A673 (cell line): ENCODE measurements at regions not wholly inside any gene's neighbourhood (a gene's known extent, or its start where the extent isn't known, plus 50 kb on each side); places are given as distances from the start of the nearest gene placed in this dataset.

Experiments
- BruUV-seq: library from RNA; stranded (reverse); fragments of 400-500 nt; replicated peaks from 2 replicates; lab custom pipeline; 2021; lab: Mats Ljungman, UMichigan
- CTCF ChIA-PET: fragments of 300-600 bp; sonication (Branson Sonifier 250); formaldehyde crosslinking; loops from one replicate; lab custom pipeline; 2022; ENCODE audit warnings: antibody characterized with exemption; lab: Charles Lee
- POLR2A ChIA-PET: fragments of 300-600 bp; sonication (Branson Sonifier 250); formaldehyde crosslinking; loops from one replicate; lab custom pipeline; 2022; ENCODE audit warnings: antibody characterized with exemption; ENCODE audit not compliant: low non-redundant PET; lab: Charles Lee
- DNase-seq: peaks from one replicate; pipeline ENCODE4 v3.0.0-alpha.2; 2015; ENCODE audit warnings: low spot score
- H3K27ac ChIP-seq: fragments of 200-600 bp; sonication (generic); 2 replicates; pipeline ENCODE4 v1.5.1; 2016; ENCODE audit warnings: mixed run types, low read depth, mild to moderate bottlenecking, mixed read lengths, antibody characterized with exemption, low read length; ENCODE audit not compliant: poor library complexity, severe bottlenecking
- H3K27me3 ChIP-seq: fragments of 200-600 bp; sonication (generic); replicated peaks from 2 replicates; pipeline ENCODE4 v1.6.1; 2017; ENCODE audit warnings: mixed run types, low read depth, mild to moderate bottlenecking, mixed read lengths, antibody characterized with exemption, low read length; ENCODE audit not compliant: insufficient read depth, poor library complexity
- H3K36me3 ChIP-seq: fragments of 200-600 bp; sonication (generic); 2 replicates; pipeline ENCODE4 v1.6.1; 2016; ENCODE audit warnings: mixed run types, mild to moderate bottlenecking, mixed read lengths, antibody characterized with exemption, low read length; ENCODE audit not compliant: insufficient read depth, poor library complexity, severe bottlenecking
- H3K4me1 ChIP-seq: fragments of 200-600 bp; sonication (generic); 2 replicates; pipeline ENCODE4 v1.6.1; 2017; ENCODE audit warnings: mixed run types, mild to moderate bottlenecking, mixed read lengths, antibody characterized with exemption, low read length; ENCODE audit not compliant: insufficient read depth, poor library complexity, severe bottlenecking
- H3K4me3 ChIP-seq: fragments of 200-600 bp; sonication (generic); 2 replicates; pipeline ENCODE4 v1.5.1; 2016; ENCODE audit warnings: low read depth, mixed run types, mild to moderate bottlenecking, mixed read lengths, low read length; ENCODE audit not compliant: poor library complexity, severe bottlenecking
- H3K9me3 ChIP-seq: fragments of 200-600 bp; sonication (generic); 2 replicates; pipeline ENCODE4 v1.6.1; 2016; ENCODE audit warnings: mixed run types, low read depth, mild to moderate bottlenecking, mixed read lengths, antibody characterized with exemption, low read length; ENCODE audit not compliant: poor library complexity, severe bottlenecking
- CTCF ChIP-seq: fragments of 300-800, 200-600 bp; sonication (generic); conservative IDR thresholded peaks from 2 replicates; pipeline ENCODE4 v1.5.1; 2017; ENCODE audit warnings: low read depth, mild to moderate bottlenecking, antibody characterized with exemption, low read length, moderate library complexity, mixed read lengths
- EZH2 ChIP-seq: fragments of 200-600 bp; sonication (generic); IDR thresholded peaks from 2 replicates; pipeline ENCODE4 v1.6.1; 2017; ENCODE audit warnings: borderline replicate concordance, low read depth, mild to moderate bottlenecking, mixed read lengths, antibody characterized with exemption, low read length; ENCODE audit not compliant: poor library complexity, severe bottlenecking
- intact Hi-C: fragments of 100-400 bp; cut with micrococcal nuclease; formaldehyde crosslinking; loops from one replicate; pipeline ENCODE4 v1.10.0; 2022; ENCODE audit not compliant: unreplicated experiment

- H3K27me3 ChIP-seq, result no peaks in the 10 kb centered on the region
- TF ChIP-seq CTCF (no peak), EZH2 (no peak)
- H3K4me1 ChIP-seq, result no peaks in the 10 kb centered on the region
- no peaks in the 10 kb centered on the region for H3K36me3 ChIP-seq
- no peak for DNase-seq
- BruUV-seq, result no TSS peak
- H3K4me3 ChIP-seq, result no peak overlapping the region
- H3K27ac ChIP-seq, result no peak overlapping the region
- POLR2A ChIA-PET, result no interaction called here
- CTCF ChIA-PET, result no interaction called here
- intact Hi-C loops, result no loop called here
- H3K9me3 ChIP-seq, result no peaks in the 10 kb centered on the region
Observed at GRCh38 chrX:85570496-85570895, 191.0 kb upstream of the POF1B start.

- CTCF ChIA-PET, result no interaction called here
- no peaks in the 10 kb centered on the region for H3K36me3 ChIP-seq
- TF ChIP-seq CTCF (no peak), EZH2 (no peak)
- H3K9me3 ChIP-seq, result no peaks in the 10 kb centered on the region
- H3K4me3 ChIP-seq, result no peak overlapping the region
- no peaks in the 10 kb centered on the region for H3K27me3 ChIP-seq
- no peak for DNase-seq
- BruUV-seq, result no TSS peak
- H3K4me1 ChIP-seq, result no peaks in the 10 kb centered on the region
- POLR2A ChIA-PET, result no interaction called here
- H3K27ac ChIP-seq, result no peak overlapping the region
- intact Hi-C loops, result no loop called here
Observed at GRCh38 chrX:85569686-85570085, 190.2 kb upstream of the POF1B start.

- H3K27ac ChIP-seq, result no peak overlapping the region
- intact Hi-C loops, result no loop called here
- H3K27me3 ChIP-seq, result no peaks in the 10 kb centered on the region
- no TSS peak for BruUV-seq
- H3K4me1 ChIP-seq, result no peaks in the 10 kb centered on the region
- no peak for TF ChIP-seq CTCF
- no peak for TF ChIP-seq EZH2
- CTCF ChIA-PET, result no interaction called here
- no peaks in the 10 kb centered on the region for H3K9me3 ChIP-seq
- H3K4me3 ChIP-seq, result no peak overlapping the region
- H3K36me3 ChIP-seq, result no peaks in the 10 kb centered on the region
- POLR2A ChIA-PET, result no interaction called here
- DNase-seq, result no peak
Observed at GRCh38 chrX:85569096-85569495, 189.6 kb upstream of the POF1B start.
